RWPE1 (cell line): ENCODE measurements at regions not wholly inside any gene's neighbourhood (a gene's known extent, or its start where the extent isn't known, plus 50 kb on each side); places are given as distances from the start of the nearest gene placed in this dataset.
"Not testable (repeated sequence)": the region's sequence is repeated elsewhere in the genome, so short reads cannot be mapped to it uniquely, and the experiment has no call there.

Experiments
- CTCF ChIA-PET: fragments of 350-600 bp; sonication (Branson Sonifier 250); formaldehyde crosslinking; extraction: SDS; loops from one replicate; lab custom pipeline; 2021; lab: Yijun Ruan, JAX
- POLR2A ChIA-PET: fragments of 400-600 bp; formaldehyde crosslinking; extraction: SDS; loops from one replicate; lab custom pipeline; 2020; ENCODE audit warnings: antibody characterized with exemption; ENCODE audit not compliant: low non-redundant PET; lab: Yijun Ruan, JAX
- DNase-seq: peaks from one replicate; pipeline ENCODE4 v3.0.0; 2012; ENCODE audit warnings: low spot score
- H3K27ac ChIP-seq: fragments of 450-650 bp; 2 replicates; pipeline ENCODE4 v1.5.1; 2017
- CTCF ChIP-seq: fragments of 450-650 bp; conservative IDR thresholded peaks from 2 replicates; pipeline ENCODE4 v1.5.1; 2017; ENCODE audit warnings: low read depth, mild to moderate bottlenecking

GRCh38 chr4:133270021-133270570 lies 121.0 kb downstream of the PCDH10 start:
- no peak for DNase-seq
- no peak overlapping the region for H3K27ac ChIP-seq
- ChIA-PET POLR2A (no interaction called here), CTCF (interaction anchor here (0.6 kb wide), 2 partner anchors 12 to 1004 kb away, joined by 3 to 4 read pairs; no protein-coding TSS in a partner anchor)
- no peak for TF ChIP-seq CTCF

GRCh38 chr4:133268205-133268604 lies 119.1 kb downstream of the PCDH10 start:
- ChIA-PET CTCF (no interaction called here), POLR2A (no interaction called here)
- TF ChIP-seq CTCF = no peak
- DNase-seq = no peak
- no peak overlapping the region for H3K27ac ChIP-seq

- POLR2A ChIA-PET, DNase-seq, CTCF ChIA-PET, H3K27ac ChIP-seq: not testable (repeated sequence)
These were observed 118.4 kb downstream of the PCDH10 start for GRCh38 chr4:133267506-133267905.

- POLR2A ChIA-PET, H3K27ac ChIP-seq, DNase-seq, CTCF ChIA-PET: not testable (repeated sequence)
These were observed 117.9 kb downstream of the PCDH10 start for GRCh38 chr4:133266966-133267365.

GRCh38 chr4:133264251-133264650 lies 115.2 kb downstream of the PCDH10 start:
- DNase-seq, CTCF ChIA-PET, H3K27ac ChIP-seq, POLR2A ChIA-PET: not testable (repeated sequence)

- ChIA-PET CTCF (no interaction called here), POLR2A (no interaction called here)
- no peak for DNase-seq
- no peak for TF ChIP-seq CTCF
- no peak overlapping the region for H3K27ac ChIP-seq
These were observed 114.0 kb downstream of the PCDH10 start for GRCh38 chr4:133263104-133263503.

- CTCF ChIA-PET = no interaction called here
- no peak overlapping the region for H3K27ac ChIP-seq
These were observed 98.8 kb downstream of the PCDH10 start for GRCh38 chr4:133247861-133248260.

GRCh38 chr4:133245226-133245625 lies 96.1 kb downstream of the PCDH10 start:
- ChIA-PET CTCF (no interaction called here), POLR2A (no interaction called here)
- no peak overlapping the region for H3K27ac ChIP-seq
- no peak for TF ChIP-seq CTCF
- DNase-seq = no peak

More at GRCh38 chr4:133247861-133248260, 98.8 kb downstream of the PCDH10 start:
- DNase-seq = no peak
- POLR2A ChIA-PET = no interaction called here
- no peak for TF ChIP-seq CTCF
